CD4-positive, alpha-beta T cell (primary cell): ENCODE measurements at regions not wholly inside any gene's neighbourhood (a gene's known extent, or its start where the extent isn't known, plus 50 kb on each side); places are given as distances from the start of the nearest gene placed in this dataset.

Source experiments
- ATAC-seq: fragments of 200-7000 bp; cut with Tn5 transposase; one replicate; pipeline ENCODE4 v1.10.0; 2022; ENCODE audit warnings: mild to moderate bottlenecking; ENCODE audit not compliant: poor library complexity
- CTCF ChIA-PET: fragments of 350-600 bp; sonication (Branson Sonifier 250); formaldehyde crosslinking; loops from one replicate; lab custom pipeline; 2021; ENCODE audit warnings: antibody characterized with exemption, inconsistent platforms; lab: Charles Lee
- POLR2A ChIA-PET: fragments of 350-600 bp; sonication (Branson Sonifier 250); formaldehyde crosslinking; loops from one replicate; lab custom pipeline; 2021; ENCODE audit warnings: antibody characterized with exemption, inconsistent platforms; lab: Charles Lee
- DNase-seq, 14 experiments: peaks; one replicate each; pipeline ENCODE4 v3.0.0-alpha.2; 2013 to 2020; ENCODE audit warnings: mixed read lengths in 2 of 14
- H3K27ac ChIP-seq, 2 donors: one replicate each; pipeline versions ENCODE4 v1.5.1 to v1.7.0; 2013; ENCODE audit warnings: low read length in 2 of 2, low read depth in 1 of 2, mild to moderate bottlenecking in 1 of 2
- H3K27me3 ChIP-seq, 2 experiments: 1 replicate in 1 of 2; 2 replicates in 1 of 2; pipeline versions ENCODE4 v1.6.1 to v1.7.0; 2013; ENCODE audit warnings: low read length in 2 of 2, control low read depth in 1 of 2, mild to moderate bottlenecking in 1 of 2, moderate library complexity in 1 of 2; ENCODE audit not compliant: insufficient read depth in 2 of 2, control insufficient read depth in 1 of 2
- H3K36me3 ChIP-seq: one replicate; pipeline ENCODE4 v1.6.1; 2013; ENCODE audit warnings: low read length, control low read depth; ENCODE audit not compliant: insufficient read depth
- H3K4me1 ChIP-seq: one replicate; pipeline ENCODE4 v1.6.1; 2013; ENCODE audit warnings: low read length, control low read depth; ENCODE audit not compliant: insufficient read depth
- H3K4me3 ChIP-seq: one replicate; pipeline ENCODE4 v1.5.1; 2013; ENCODE audit warnings: mild to moderate bottlenecking, low read length, moderate library complexity
- H3K9me3 ChIP-seq, 2 experiments: 1 replicate in 1 of 2; 2 replicates in 1 of 2; pipeline versions ENCODE4 v1.6.1 to v1.7.0; 2013; ENCODE audit warnings: low read length in 2 of 2, mild to moderate bottlenecking in 2 of 2, control low read depth in 1 of 2, moderate library complexity in 1 of 2; ENCODE audit not compliant: control insufficient read depth in 1 of 2, insufficient read depth in 1 of 2
- H3K27ac Mint-ChIP-seq: one replicate; pipeline ENCODE4 v1.8.0; 2020; ENCODE audit warnings: mixed read lengths
- H3K27me3 Mint-ChIP-seq: one replicate; pipeline ENCODE4 v1.8.0; 2021; ENCODE audit warnings: mixed read lengths
- H3K36me3 Mint-ChIP-seq: one replicate; pipeline ENCODE4 v1.8.0; 2021; ENCODE audit warnings: low read depth, mixed read lengths
- H3K4me1 Mint-ChIP-seq: one replicate; pipeline ENCODE4 v1.8.0; 2021; ENCODE audit warnings: low read depth, mixed read lengths
- H3K4me3 Mint-ChIP-seq: one replicate; pipeline ENCODE4 v1.8.0; 2020; ENCODE audit warnings: mild to moderate bottlenecking, mixed read lengths
- H3K9me3 Mint-ChIP-seq: one replicate; pipeline ENCODE4 v1.8.0; 2020; ENCODE audit warnings: mixed read lengths
- intact Hi-C, 2 experiments: fragments of 100-400 bp; cut with DNase I in 1 of 2; cut with micrococcal nuclease in 1 of 2; formaldehyde crosslinking; loops; one replicate each; pipeline versions ENCODE4 v1.15.1 to v1.9.0; 2023 to 2025; cut with DNase I, micrococcal nuclease
- TF ChIP-seq, protein P1 (sequence below): fragments of 200-600 bp; IDR thresholded peaks from one replicate; pipeline ENCODE4 v1.8.0; 2022; ENCODE audit warnings: antibody characterized with exemption, mild to moderate bottlenecking

DNA sequence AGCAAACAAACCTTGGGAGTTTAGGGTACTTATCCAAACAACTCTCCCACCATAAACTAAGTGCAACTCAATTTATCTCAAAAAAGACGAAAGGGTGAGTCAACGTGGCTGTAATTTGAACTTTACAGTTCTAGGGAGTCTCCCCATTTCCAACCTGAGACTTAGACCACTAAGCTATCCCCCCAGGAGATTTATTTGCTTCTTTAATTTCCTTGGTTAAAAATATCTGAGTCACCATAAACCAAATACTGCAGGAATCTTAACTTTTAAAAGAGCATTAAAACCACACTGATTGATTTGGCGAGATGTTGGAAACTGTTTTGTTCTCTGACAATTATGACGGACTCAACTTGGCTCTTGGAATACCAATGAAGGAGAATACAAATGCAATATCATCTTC lies 299.3 kb upstream of the SOX9 start:
- intact Hi-C loops = no loop called here
- DNase-seq = no peak
- TF ChIP-seq, protein P1, sequence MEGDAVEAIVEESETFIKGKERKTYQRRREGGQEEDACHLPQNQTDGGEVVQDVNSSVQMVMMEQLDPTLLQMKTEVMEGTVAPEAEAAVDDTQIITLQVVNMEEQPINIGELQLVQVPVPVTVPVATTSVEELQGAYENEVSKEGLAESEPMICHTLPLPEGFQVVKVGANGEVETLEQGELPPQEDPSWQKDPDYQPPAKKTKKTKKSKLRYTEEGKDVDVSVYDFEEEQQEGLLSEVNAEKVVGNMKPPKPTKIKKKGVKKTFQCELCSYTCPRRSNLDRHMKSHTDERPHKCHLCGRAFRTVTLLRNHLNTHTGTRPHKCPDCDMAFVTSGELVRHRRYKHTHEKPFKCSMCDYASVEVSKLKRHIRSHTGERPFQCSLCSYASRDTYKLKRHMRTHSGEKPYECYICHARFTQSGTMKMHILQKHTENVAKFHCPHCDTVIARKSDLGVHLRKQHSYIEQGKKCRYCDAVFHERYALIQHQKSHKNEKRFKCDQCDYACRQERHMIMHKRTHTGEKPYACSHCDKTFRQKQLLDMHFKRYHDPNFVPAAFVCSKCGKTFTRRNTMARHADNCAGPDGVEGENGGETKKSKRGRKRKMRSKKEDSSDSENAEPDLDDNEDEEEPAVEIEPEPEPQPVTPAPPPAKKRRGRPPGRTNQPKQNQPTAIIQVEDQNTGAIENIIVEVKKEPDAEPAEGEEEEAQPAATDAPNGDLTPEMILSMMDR = no peak
- POLR2A ChIA-PET = no interaction called here
- Mint-ChIP-seq H3K27ac (no peak overlapping the region), H3K4me1 (no peaks in the 10 kb centered on the region), H3K9me3 (peaks cover 2% of the 10 kb centered on the region), H3K36me3 (no peaks in the 10 kb centered on the region), H3K27me3 (no peaks in the 10 kb centered on the region), H3K4me3 (no peak overlapping the region)
- CTCF ChIA-PET = no interaction called here
- Histone ChIP-seq H3K27me3 (no peaks in the 10 kb centered on the region), H3K4me1 (no peaks in the 10 kb centered on the region), H3K9me3 (no peaks in the 10 kb centered on the region), H3K27ac (no peak overlapping the region), H3K4me3 (no peak overlapping the region), H3K36me3 (no peaks in the 10 kb centered on the region)
- ATAC-seq = no peak

DNA sequence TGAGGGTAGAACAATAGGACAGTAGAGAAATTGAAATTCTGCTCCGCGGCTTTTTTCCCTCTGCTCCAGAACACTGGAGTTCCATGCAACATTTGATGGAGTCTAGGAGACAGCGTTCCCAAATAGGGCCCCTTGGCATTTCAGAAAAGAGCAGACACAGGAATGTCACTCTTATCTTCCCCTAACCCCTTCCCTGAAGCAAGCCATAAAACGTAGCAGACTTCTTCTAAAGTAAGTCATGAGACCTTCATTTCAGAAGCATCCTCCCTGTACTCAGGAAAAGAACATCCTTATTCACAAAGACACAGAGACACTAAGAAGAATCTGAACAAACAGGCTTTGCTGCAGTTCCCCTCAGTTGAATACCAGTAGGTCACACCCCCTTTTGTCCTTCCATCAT lies 296.1 kb upstream of the SOX9 start:
- H3K9me3 ChIP-seq = no peaks in the 10 kb centered on the region
- H3K27ac ChIP-seq = no peak overlapping the region
- no peaks in the 10 kb centered on the region for H3K36me3 ChIP-seq
- no peak overlapping the region for H3K4me3 Mint-ChIP-seq
- intact Hi-C loops = no loop called here
- no peaks in the 10 kb centered on the region for H3K27me3 ChIP-seq
- TF ChIP-seq, protein P1 = no peak
- DNase-seq (no peak), ATAC-seq (no peak)
- POLR2A ChIA-PET = no interaction called here
- no peaks in the 10 kb centered on the region for H3K27me3 Mint-ChIP-seq
- no peak overlapping the region for H3K4me3 ChIP-seq
- H3K36me3 Mint-ChIP-seq = no peaks in the 10 kb centered on the region
- H3K4me1 Mint-ChIP-seq = no peaks in the 10 kb centered on the region
- H3K4me1 ChIP-seq = no peaks in the 10 kb centered on the region
- CTCF ChIA-PET = no interaction called here
- no peak overlapping the region for H3K27ac Mint-ChIP-seq
- peaks cover under 1% of the 10 kb centered on the region for H3K9me3 Mint-ChIP-seq

DNA sequence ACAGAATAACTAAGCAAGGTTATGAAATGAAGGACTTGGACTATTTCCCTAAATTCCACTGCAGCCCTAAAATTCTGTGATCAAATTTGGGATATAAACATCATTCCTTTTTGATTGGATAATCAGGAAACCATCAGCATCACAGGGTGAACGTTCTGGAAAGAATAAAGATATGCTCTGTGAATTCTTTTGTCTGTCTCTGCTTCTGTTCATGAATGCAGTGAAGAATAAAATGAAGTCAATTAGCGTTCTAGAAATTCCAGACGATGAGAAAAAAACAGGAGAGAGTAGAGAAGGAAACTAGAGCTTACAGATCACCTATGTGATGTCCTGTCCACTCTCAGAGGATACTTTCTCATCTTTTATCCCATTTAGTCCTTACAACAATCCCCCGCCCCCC lies 295.1 kb upstream of the SOX9 start:
- Histone ChIP-seq H3K27me3 (no peaks in the 10 kb centered on the region), H3K4me3 (no peak overlapping the region), H3K36me3 (no peaks in the 10 kb centered on the region), H3K4me1 (no peaks in the 10 kb centered on the region), H3K27ac (no peak overlapping the region), H3K9me3 (no peaks in the 10 kb centered on the region)
- Mint-ChIP-seq H3K27ac (no peak overlapping the region), H3K27me3 (no peaks in the 10 kb centered on the region), H3K36me3 (no peaks in the 10 kb centered on the region), H3K4me3 (no peak overlapping the region), H3K9me3 (no peaks in the 10 kb centered on the region), H3K4me1 (no peaks in the 10 kb centered on the region)
- ChIA-PET POLR2A (no interaction called here), CTCF (no interaction called here)
- DNase-seq (no peak), ATAC-seq (no peak)
- TF ChIP-seq, protein P1 = no peak
- intact Hi-C loops = no loop called here
